IPS DF 6.9 (cell line): ENCODE measurements at regions not wholly inside any gene's neighbourhood (a gene's known extent, or its start where the extent isn't known, plus 50 kb on each side); places are given as distances from the start of the nearest gene placed in this dataset.

ENCODE experiments used
- DNase-seq: peaks from one replicate; pipeline ENCODE4 v3.0.0-alpha.2; 2013; ENCODE audit warnings: low read depth, low spot score
- H3K27ac ChIP-seq: one replicate; pipeline ENCODE4 v1.5.1; 2013; ENCODE audit warnings: low read length, control low read depth
- H3K27me3 ChIP-seq: 2 replicates; pipeline ENCODE4 v1.6.1; 2013; ENCODE audit warnings: mild to moderate bottlenecking, low read length; ENCODE audit not compliant: control insufficient read depth, insufficient read depth
- H3K36me3 ChIP-seq: 2 replicates; pipeline ENCODE4 v1.6.1; 2013; ENCODE audit warnings: low read length; ENCODE audit not compliant: control insufficient read depth, insufficient read depth
- H3K4me1 ChIP-seq: 2 replicates; pipeline ENCODE4 v1.6.1; 2013; ENCODE audit warnings: low read length; ENCODE audit not compliant: control insufficient read depth, insufficient read depth
- H3K4me3 ChIP-seq: 2 replicates; pipeline ENCODE4 v1.5.1; 2013; ENCODE audit warnings: mild to moderate bottlenecking, low read length
- H3K9me3 ChIP-seq: 2 replicates; pipeline ENCODE4 v1.6.1; 2013; ENCODE audit warnings: low read length, inconsistent platforms; ENCODE audit not compliant: control insufficient read depth, insufficient read depth
- WGBS: extraction: QIAGEN DNeasy Blood & Tissue Kit; methylation state at CpG from one replicate; pipeline ENCODE4 v1.1.7; 2013; ENCODE audit warnings: mixed read lengths, missing lambda C conversion rate; ENCODE audit not compliant: insufficient read length, insufficient coverage; 5-methylcytosine and 5-hydroxymethylcytosine counted together

- H3K9me3 ChIP-seq, result no peaks in the 10 kb centered on the region
- H3K27me3 ChIP-seq, result no peaks in the 10 kb centered on the region
- no peaks in the 10 kb centered on the region for H3K36me3 ChIP-seq
- H3K4me3 ChIP-seq, result no peak overlapping the region
- no peaks in the 10 kb centered on the region for H3K4me1 ChIP-seq
- WGBS, result no CpG with 5 or more reads among the region's 2 CpGs
- no peak for DNase-seq
- H3K27ac ChIP-seq, result no peak overlapping the region
Observed at GRCh38 chr20:52294106-52294628, 102.6 kb upstream of the ZFP64 start.

- Histone ChIP-seq H3K27me3 (no peaks in the 10 kb centered on the region), H3K27ac (no peak overlapping the region), H3K36me3 (no peaks in the 10 kb centered on the region), H3K4me1 (no peaks in the 10 kb centered on the region), H3K9me3 (no peaks in the 10 kb centered on the region), H3K4me3 (no peak overlapping the region)
- no peak for DNase-seq
- WGBS, result no CpG with 5 or more reads among the region's 12 CpGs
Observed at GRCh38 chr20:52291109-52291508, 99.5 kb upstream of the ZFP64 start.

GRCh38 chr20:52290569-52290968 lies 99.0 kb upstream of the ZFP64 start:
- Histone ChIP-seq H3K4me3 (no peak overlapping the region), H3K4me1 (no peaks in the 10 kb centered on the region), H3K27ac (no peak overlapping the region), H3K27me3 (no peaks in the 10 kb centered on the region), H3K9me3 (no peaks in the 10 kb centered on the region), H3K36me3 (no peaks in the 10 kb centered on the region)
- WGBS, result no CpG with 5 or more reads among the region's 4 CpGs
- no peak for DNase-seq

GRCh38 chr20:52289956-52290565 lies 98.5 kb upstream of the ZFP64 start:
- H3K4me3 ChIP-seq, result no peak overlapping the region
- no peak for DNase-seq
- H3K9me3 ChIP-seq, result no peaks in the 10 kb centered on the region
- no CpG with 5 or more reads among the region's 3 CpGs for WGBS
- no peaks in the 10 kb centered on the region for H3K27me3 ChIP-seq
- H3K27ac ChIP-seq, result no peak overlapping the region
- no peaks in the 10 kb centered on the region for H3K4me1 ChIP-seq
- no peaks in the 10 kb centered on the region for H3K36me3 ChIP-seq

- Histone ChIP-seq H3K36me3 (no peaks in the 10 kb centered on the region), H3K27ac (no peak overlapping the region), H3K27me3 (no peaks in the 10 kb centered on the region), H3K4me1 (no peaks in the 10 kb centered on the region), H3K9me3 (no peaks in the 10 kb centered on the region), H3K4me3 (no peak overlapping the region)
- no peak for DNase-seq
- WGBS, result no CpG with 5 or more reads among the region's 2 CpGs
Observed at GRCh38 chr20:52280407-52280806, 88.8 kb upstream of the ZFP64 start.

- no peaks in the 10 kb centered on the region for H3K9me3 ChIP-seq
- no peaks in the 10 kb centered on the region for H3K27me3 ChIP-seq
- H3K4me1 ChIP-seq, result no peaks in the 10 kb centered on the region
- no peak for DNase-seq
- no peak overlapping the region for H3K4me3 ChIP-seq
- no peaks in the 10 kb centered on the region for H3K36me3 ChIP-seq
- H3K27ac ChIP-seq, result no peak overlapping the region
- WGBS, result no CpG with 5 or more reads among the region's 2 CpGs
Observed at GRCh38 chr20:52279706-52280105, 88.1 kb upstream of the ZFP64 start.

- H3K36me3 ChIP-seq, result no peaks in the 10 kb centered on the region
- DNase-seq, result no peak
- H3K27me3 ChIP-seq, result no peaks in the 10 kb centered on the region
- no peaks in the 10 kb centered on the region for H3K9me3 ChIP-seq
- no peak overlapping the region for H3K27ac ChIP-seq
- H3K4me1 ChIP-seq, result no peaks in the 10 kb centered on the region
- no CpG with 5 or more reads among the region's 3 CpGs for WGBS
- H3K4me3 ChIP-seq, result no peak overlapping the region
Observed at GRCh38 chr20:52275181-52275691, 83.7 kb upstream of the ZFP64 start.

GRCh38 chr20:52270696-52271095 lies 79.1 kb upstream of the ZFP64 start:
- WGBS, result no CpG with 5 or more reads among the region's 4 CpGs
- Histone ChIP-seq H3K36me3 (no peaks in the 10 kb centered on the region), H3K4me1 (no peaks in the 10 kb centered on the region), H3K27ac (no peak overlapping the region), H3K4me3 (no peak overlapping the region), H3K9me3 (no peaks in the 10 kb centered on the region), H3K27me3 (no peaks in the 10 kb centered on the region)
- DNase-seq, result no peak

GRCh38 chr20:52270001-52270606 lies 78.5 kb upstream of the ZFP64 start:
- WGBS, result no CpG with 5 or more reads among the region's 4 CpGs

GRCh38 chr20:52269321-52269720 lies 77.7 kb upstream of the ZFP64 start:
- WGBS, result no CpG with 5 or more reads among the region's 7 CpGs

More at GRCh38 chr20:52270001-52270606, 78.5 kb upstream of the ZFP64 start:
- H3K9me3 ChIP-seq, result no peaks in the 10 kb centered on the region
- no peak overlapping the region for H3K27ac ChIP-seq
- H3K27me3 ChIP-seq, result no peaks in the 10 kb centered on the region
- H3K4me3 ChIP-seq, result no peak overlapping the region
- H3K36me3 ChIP-seq, result no peaks in the 10 kb centered on the region
- no peak for DNase-seq
- H3K4me1 ChIP-seq, result no peaks in the 10 kb centered on the region

More at GRCh38 chr20:52269321-52269720, 77.7 kb upstream of the ZFP64 start:
- H3K4me3 ChIP-seq, result no peak overlapping the region
- H3K4me1 ChIP-seq, result no peaks in the 10 kb centered on the region
- H3K27me3 ChIP-seq, result no peaks in the 10 kb centered on the region
- no peak for DNase-seq
- no peaks in the 10 kb centered on the region for H3K9me3 ChIP-seq
- no peaks in the 10 kb centered on the region for H3K36me3 ChIP-seq
- no peak overlapping the region for H3K27ac ChIP-seq
